ENCODE measurements at regions not wholly inside any gene's neighbourhood (a gene's known extent, or its start where the extent isn't known, plus 50 kb on each side); places are given as distances from the start of the nearest gene placed in this dataset.
A peak's percentile ranks its signal among the peaks of the same experiment; 100 is the strongest.

GRCh38 chr16:22664561-22664997 is 149.4 kb upstream of the HS3ST2 start:
- no peak overlapping the region for H3T11ph ChIP-seq (ENCODE audit: low read length)
- no peak overlapping the region for H2AK5ac ChIP-seq (ENCODE audit: insufficient read length, low read length)
- H3K23ac ChIP-seq (ENCODE audit: insufficient read length, low read depth, low read length): no peak overlapping the region
- H3K4me1 Mint-ChIP-seq: no peaks in the 10 kb centered on the region
- H3K56ac ChIP-seq (ENCODE audit: insufficient read length, low read depth, low read length): no peak overlapping the region
- no peak overlapping the region; the same call in 1 of the 2 replicates for H3K14ac ChIP-seq (ENCODE audit: insufficient read depth, low read length)
- no peaks in the 10 kb centered on the region for H3K79me1 ChIP-seq (ENCODE audit: insufficient read depth, low read depth, low read length, poor library complexity, severe bottlenecking)
- H4K91ac ChIP-seq (ENCODE audit: insufficient read length, low read depth, low read length): no peak overlapping the region
- no peaks in the 10 kb centered on the region for H3K27me3 Mint-ChIP-seq (ENCODE audit: low read depth)
- no peaks in the 10 kb centered on the region for H4K20me1 ChIP-seq (ENCODE audit: control insufficient read depth, insufficient read depth, insufficient read length)
- H3K9ac ChIP-seq (ENCODE audit: extremely low read depth, insufficient read length, low read length): no peak overlapping the region
- H3K4ac ChIP-seq (ENCODE audit: low read depth, low read length): no peak overlapping the region
- H4K8ac ChIP-seq (replicated peaks; ENCODE audit: insufficient read length, low read depth, low read length): no peak overlapping the region
- H3K27me3 ChIP-seq (ENCODE audit: insufficient read depth, low read length): no peaks in the 10 kb centered on the region
- H3K4me3 Mint-ChIP-seq: no peak overlapping the region
- DNase-seq: peak; percentile 26
- no peaks in the 10 kb centered on the region for H3K36me3 Mint-ChIP-seq (ENCODE audit: insufficient read depth in 1 of 3, low read depth in 3 of 3)
- H3K9me3 ChIP-seq (ENCODE audit: control insufficient read depth, low read depth, low read length): no peaks in the 10 kb centered on the region
- no peaks in the 10 kb centered on the region for H3K79me2 ChIP-seq (ENCODE audit: insufficient read depth, low read length)
- H2BK20ac ChIP-seq (ENCODE audit: low read depth, low read length, poor library complexity, severe bottlenecking): no peak overlapping the region
- H3K4me1 ChIP-seq (ENCODE audit: insufficient read depth, low read length): no peaks in the 10 kb centered on the region
- no peak overlapping the region for H3K27ac Mint-ChIP-seq
- no peak overlapping the region for H2BK5ac ChIP-seq (ENCODE audit: insufficient read length, low read length)
- no peak overlapping the region for H2AFZ ChIP-seq (ENCODE audit: low read length)
- no peak overlapping the region for H3K4me2 ChIP-seq (ENCODE audit: insufficient read depth, insufficient read length, low read length)
- no peaks in the 10 kb centered on the region for H3K9me3 Mint-ChIP-seq
- H2BK120ac ChIP-seq (ENCODE audit: low read depth, low read length, poor library complexity, severe bottlenecking): no peak overlapping the region
- H3K27ac ChIP-seq (ENCODE audit: insufficient read length, low read depth, low read length): no peak overlapping the region
- no peak for TF ChIP-seq CTCF (conservative IDR thresholded peaks at IDR 0.05)
- H4K5ac ChIP-seq (ENCODE audit: insufficient read length, low read depth, low read length): no peak overlapping the region
- no peaks in the 10 kb centered on the region for H3K23me2 ChIP-seq (ENCODE audit: insufficient read length, low read depth, low read length, poor library complexity, severe bottlenecking)
- H2BK15ac ChIP-seq (ENCODE audit: low read depth, low read length): no peak overlapping the region
- no peak overlapping the region for H3K18ac ChIP-seq (ENCODE audit: insufficient read length, low read depth, low read length)
- no CpG with 5 or more reads among the region's 7 CpGs for WGBS (ENCODE audit: extremely low coverage, insufficient read length, low lambda C conversion rate)
- H2BK12ac ChIP-seq (ENCODE audit: insufficient read length, low read depth, low read length): no peak overlapping the region
